ENCODE measurements at regions not wholly inside any gene's neighbourhood (a gene's known extent, or its start where the extent isn't known, plus 50 kb on each side); places are given as distances from the start of the nearest gene placed in this dataset.
A peak's percentile ranks its signal among the peaks of the same experiment; 100 is the strongest.

- DNase-seq (ENCODE audit: extremely low read depth in 1 of 11, low read depth in 9 of 11, low spot score in 4 of 11): peak in 7 of 11 donors; percentile 13 to 61 (median 24)
These were observed 53.5 kb upstream of the FAM9B start for GRCh38 chrX:9087271-9088040.

GRCh38 chrX:9088896-9089295 is 55.0 kb upstream of the FAM9B start:
- no peak for DNase-seq (ENCODE audit: extremely low read depth in 1 of 11, low read depth in 9 of 11, low spot score in 4 of 11)

- DNase-seq (ENCODE audit: extremely low read depth in 1 of 11, low read depth in 9 of 11, low spot score in 4 of 11): no peak
These were observed 56.8 kb upstream of the FAM9B start for GRCh38 chrX:9090766-9091165.

- no peak for DNase-seq (ENCODE audit: extremely low read depth in 1 of 11, low read depth in 9 of 11, low spot score in 4 of 11)
These were observed 57.3 kb upstream of the FAM9B start for GRCh38 chrX:9091258-9091657.

- no peak for DNase-seq (ENCODE audit: extremely low read depth in 1 of 11, low read depth in 9 of 11, low spot score in 4 of 11)
These were observed 69.0 kb upstream of the FAM9B start for GRCh38 chrX:9102956-9103355.

GRCh38 chrX:9108054-9108453 is 74.1 kb upstream of the FAM9B start:
- no peak for DNase-seq (ENCODE audit: extremely low read depth in 1 of 11, low read depth in 9 of 11, low spot score in 4 of 11)

GRCh38 chrX:9110808-9111207 is 76.9 kb upstream of the FAM9B start:
- no peak for DNase-seq (ENCODE audit: extremely low read depth in 1 of 11, low read depth in 9 of 11, low spot score in 4 of 11)

- DNase-seq (ENCODE audit: extremely low read depth in 1 of 11, low read depth in 9 of 11, low spot score in 4 of 11): no peak
These were observed 80.3 kb upstream of the FAM9B start for GRCh38 chrX:9114245-9114644.

GRCh38 chrX:9117851-9118250 is 83.9 kb upstream of the FAM9B start:
- no peak for DNase-seq (ENCODE audit: extremely low read depth in 1 of 11, low read depth in 9 of 11, low spot score in 4 of 11)

- no peak for DNase-seq (ENCODE audit: extremely low read depth in 1 of 11, low read depth in 9 of 11, low spot score in 4 of 11)
These were observed 88.8 kb upstream of the FAM9B start for GRCh38 chrX:9122519-9123245.

DNA sequence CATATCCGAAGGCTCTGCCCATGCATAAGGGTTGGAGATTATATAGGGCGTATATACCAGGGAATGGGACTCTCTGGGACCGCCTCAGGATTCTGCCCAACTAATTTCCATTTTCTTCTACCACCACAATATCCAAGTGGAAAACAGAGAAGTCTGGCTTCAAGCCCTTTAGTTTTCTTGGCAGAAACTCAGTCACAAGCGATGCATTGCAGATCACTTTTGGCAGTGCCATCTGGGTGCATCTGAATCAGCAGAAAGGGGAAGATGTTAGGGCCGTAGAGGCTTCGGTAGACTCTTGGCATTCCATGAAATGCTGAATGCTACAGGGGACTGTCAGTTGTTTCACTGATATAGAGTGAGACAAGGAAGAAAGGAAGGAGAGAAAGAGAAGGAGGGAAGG is 94.1 kb upstream of the FAM9B start:
- DNase-seq (ENCODE audit: extremely low read depth in 1 of 11, low read depth in 9 of 11, low spot score in 4 of 11): no peak

DNA sequence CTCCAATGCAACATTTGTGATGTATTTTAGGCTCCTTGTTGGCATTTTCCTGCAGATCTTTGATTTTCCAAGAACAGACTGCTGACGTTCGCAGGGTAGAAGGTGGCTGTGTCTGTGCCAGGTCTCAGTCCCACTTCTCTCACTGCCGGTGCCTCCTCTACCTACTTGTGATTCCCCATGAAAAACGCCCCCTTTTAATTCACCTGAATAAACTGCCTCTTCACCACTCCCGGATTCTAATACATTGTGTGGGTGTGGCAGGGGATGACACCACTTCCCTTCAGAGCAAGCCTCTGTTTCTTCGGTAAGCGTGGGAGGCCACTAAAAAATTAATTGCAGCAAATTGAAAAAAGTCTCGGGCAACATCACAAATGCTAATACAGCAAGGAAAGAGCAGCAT is 96.1 kb upstream of the FAM9B start:
- DNase-seq (ENCODE audit: extremely low read depth in 1 of 11, low read depth in 9 of 11, low spot score in 4 of 11): no peak

DNA sequence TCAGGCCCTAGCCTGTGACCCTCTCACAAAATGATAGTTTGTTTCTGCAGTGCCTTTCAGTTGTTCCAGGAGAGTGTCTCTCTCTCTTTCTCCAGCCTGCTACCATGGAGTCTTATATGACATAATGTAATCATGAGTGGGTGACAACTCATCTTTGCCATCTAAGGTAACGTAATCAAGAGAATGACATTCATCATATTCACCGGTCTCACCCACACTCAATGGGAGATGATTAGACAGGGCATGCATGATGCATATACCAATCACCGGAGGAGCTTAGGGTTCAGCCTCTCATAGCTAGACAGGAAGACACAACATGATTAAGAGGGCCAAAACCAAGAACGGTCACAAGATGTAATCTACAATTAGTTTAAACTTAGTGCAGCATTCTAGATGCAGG is 97.1 kb upstream of the FAM9B start:
- DNase-seq (ENCODE audit: extremely low read depth in 1 of 11, low read depth in 9 of 11, low spot score in 4 of 11): no peak

- no peak for DNase-seq (ENCODE audit: extremely low read depth in 1 of 11, low read depth in 9 of 11, low spot score in 4 of 11)
These were observed 98.2 kb upstream of the FAM9B start for GRCh38 chrX:9132036-9132638.

GRCh38 chrX:9133426-9133825 is 99.5 kb upstream of the FAM9B start:
- DNase-seq (ENCODE audit: extremely low read depth in 1 of 11, low read depth in 9 of 11, low spot score in 4 of 11): no peak

- no peak for DNase-seq (ENCODE audit: extremely low read depth in 1 of 11, low read depth in 9 of 11, low spot score in 4 of 11)
These were observed 100.4 kb upstream of the FAM9B start for GRCh38 chrX:9134366-9134765.

- no peak for DNase-seq (ENCODE audit: extremely low read depth in 1 of 11, low read depth in 9 of 11, low spot score in 4 of 11)
These were observed 102.1 kb upstream of the FAM9B start for GRCh38 chrX:9135901-9136510.

GRCh38 chrX:9137152-9137551 is 103.2 kb upstream of the FAM9B start:
- no peak for DNase-seq (ENCODE audit: extremely low read depth in 1 of 11, low read depth in 9 of 11, low spot score in 4 of 11)

DNA sequence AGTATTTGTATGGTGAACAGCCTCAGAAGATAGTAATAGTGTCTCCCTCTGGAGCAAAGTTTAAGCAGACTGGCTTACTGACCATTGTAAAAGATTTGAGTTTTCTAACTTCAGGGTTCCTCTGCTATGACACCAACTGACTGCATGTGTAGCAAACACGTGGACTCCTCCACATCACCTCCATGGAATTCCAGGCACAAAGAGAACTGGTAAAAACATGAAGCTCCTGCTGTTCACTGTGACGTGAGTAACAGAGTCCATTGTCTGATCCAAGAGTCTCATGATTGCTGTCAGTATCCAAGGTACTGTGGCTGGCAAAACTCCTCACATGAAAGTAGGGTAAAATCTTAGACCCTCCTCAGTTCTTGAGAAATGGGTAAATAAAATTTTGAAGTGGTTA is 107.6 kb upstream of the FAM9B start:
- no peak for DNase-seq (ENCODE audit: extremely low read depth in 1 of 11, low read depth in 9 of 11, low spot score in 4 of 11)

- no peak for DNase-seq (ENCODE audit: extremely low read depth in 1 of 11, low read depth in 9 of 11, low spot score in 4 of 11)
These were observed 110.8 kb upstream of the FAM9B start for GRCh38 chrX:9144701-9145241.

Measured in renal cortex interstitium (tissue), 11 donors.